DMS153 treated with DMSO at 0.1 percent for 48 hours (cell line): ENCODE measurements at regions not wholly inside any gene's neighbourhood (a gene's known extent, or its start where the extent isn't known, plus 50 kb on each side); places are given as distances from the start of the nearest gene placed in this dataset.

ENCODE experiments used
- DNase-seq: peaks from one replicate; lab custom pipeline; 2025; ENCODE audit not compliant: unreplicated experiment; lab: John Stamatoyannopoulos, UW

DNA sequence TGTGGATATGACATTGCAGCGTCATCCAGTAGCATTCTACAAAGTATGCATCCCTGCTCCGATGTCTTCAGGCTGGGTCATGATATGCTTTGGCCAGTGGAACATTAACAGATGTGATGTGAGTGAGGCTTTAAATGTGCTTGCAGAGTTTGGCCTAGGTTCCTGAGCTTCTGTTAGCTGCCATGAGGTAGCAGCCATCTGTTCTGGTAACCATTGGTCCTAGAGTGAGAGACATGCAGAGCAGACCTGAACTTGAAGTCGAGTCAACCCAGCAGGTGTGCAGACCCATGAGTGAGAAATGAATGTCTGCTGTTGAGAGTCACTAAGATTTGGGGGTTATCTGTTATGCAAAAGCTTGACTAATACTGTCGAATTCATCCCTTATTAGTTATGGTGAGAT is 73.8 kb upstream of the NABP1 start:
- DNase-seq, result no peak

DNA sequence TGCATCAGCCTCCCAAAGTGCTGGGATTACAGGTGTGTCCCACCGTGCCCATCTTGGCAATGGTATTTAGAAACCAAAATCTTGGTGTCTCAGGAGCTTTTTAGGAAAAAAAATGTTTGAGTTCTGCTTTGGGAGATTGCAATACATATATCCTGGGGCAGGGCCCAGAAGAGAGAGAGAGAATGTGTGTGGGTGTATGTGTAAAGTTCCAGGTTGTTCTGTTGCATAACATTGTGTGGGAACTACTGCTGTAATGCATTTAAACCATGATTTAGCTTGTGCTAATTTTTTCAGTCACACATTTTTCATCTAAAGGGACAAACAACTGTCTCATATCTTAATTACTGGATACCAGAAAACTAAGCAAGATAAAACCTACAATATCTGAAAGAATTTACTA is 70.8 kb upstream of the NABP1 start:
- DNase-seq, result no peak

DNA sequence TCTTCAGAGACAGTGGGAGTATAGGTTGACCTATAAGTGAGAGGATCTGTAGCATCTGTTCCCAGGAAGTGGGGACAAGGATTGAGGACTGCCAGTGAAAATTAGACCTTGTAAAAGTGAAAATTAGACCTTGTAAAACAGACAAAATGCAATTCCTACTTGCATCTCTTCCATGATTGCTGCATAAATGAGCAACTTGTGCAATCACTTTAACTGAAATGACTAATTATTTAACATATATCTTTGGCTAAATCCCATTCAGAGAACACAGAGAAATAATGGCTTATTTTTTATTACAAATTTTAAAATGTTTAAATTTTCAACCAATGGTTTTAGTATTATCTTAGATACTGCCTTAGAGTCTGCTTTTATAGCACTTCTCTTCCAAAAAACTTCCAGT is 67.2 kb upstream of the NABP1 start:
- no peak for DNase-seq

DNA sequence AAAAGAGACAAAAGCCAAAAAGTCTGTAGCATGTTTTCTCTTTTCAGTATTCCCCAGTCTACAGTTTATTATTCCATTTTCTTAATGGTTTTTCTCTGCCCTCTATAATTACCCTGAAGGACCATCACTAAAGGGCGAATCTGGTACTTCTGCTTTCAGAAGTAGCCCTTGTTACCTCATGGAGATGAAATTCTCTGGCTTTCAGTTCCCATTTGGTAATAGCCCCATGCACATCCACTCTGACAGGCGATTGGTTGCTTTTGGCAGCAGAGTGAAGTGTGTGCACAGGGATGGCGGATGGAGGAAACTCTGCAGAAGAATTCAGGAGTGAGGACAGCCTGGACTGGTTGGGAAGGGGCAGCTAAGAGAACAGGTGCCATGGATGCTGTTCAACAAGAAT is 66.3 kb upstream of the NABP1 start:
- DNase-seq, result no peak

DNA sequence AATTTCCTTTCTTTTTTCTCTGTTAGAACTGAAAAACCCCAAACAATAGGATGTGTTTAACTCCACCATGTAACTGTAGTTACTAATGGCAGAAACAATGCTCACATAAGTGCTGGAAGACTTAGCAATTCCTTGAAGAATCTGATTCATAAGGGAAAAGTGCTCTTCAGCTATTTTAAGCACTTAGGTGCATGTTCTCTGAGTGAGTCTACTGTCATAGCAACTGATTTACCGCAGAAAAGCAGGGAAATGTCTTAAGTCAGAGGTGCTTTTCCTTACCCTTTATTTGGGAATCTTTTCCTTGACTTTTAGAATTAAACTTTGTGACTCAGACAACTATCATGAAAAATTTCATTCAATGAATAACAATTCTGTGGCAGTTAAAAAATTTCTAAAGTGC is 65.4 kb upstream of the NABP1 start:
- DNase-seq, result no peak

DNA sequence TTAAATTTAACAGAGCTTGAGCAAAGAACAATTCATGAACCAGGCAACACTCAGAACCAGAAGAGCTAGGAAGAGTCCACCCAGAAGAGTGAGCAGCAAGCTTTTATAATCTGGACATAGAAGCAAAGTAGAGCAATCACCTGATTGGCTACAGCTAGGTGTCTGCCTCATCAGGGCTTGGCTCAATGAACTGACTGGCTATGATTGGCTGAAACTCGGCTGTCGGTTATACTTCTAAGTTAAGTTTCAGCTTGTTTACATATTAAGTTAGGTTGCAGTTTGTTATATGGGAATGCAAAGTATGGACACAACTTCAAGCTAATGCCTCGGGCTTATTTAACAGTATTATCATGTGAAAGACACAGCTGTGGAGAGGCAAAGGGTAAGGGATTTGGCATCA is 63.2 kb upstream of the NABP1 start:
- DNase-seq, result no peak

DNA sequence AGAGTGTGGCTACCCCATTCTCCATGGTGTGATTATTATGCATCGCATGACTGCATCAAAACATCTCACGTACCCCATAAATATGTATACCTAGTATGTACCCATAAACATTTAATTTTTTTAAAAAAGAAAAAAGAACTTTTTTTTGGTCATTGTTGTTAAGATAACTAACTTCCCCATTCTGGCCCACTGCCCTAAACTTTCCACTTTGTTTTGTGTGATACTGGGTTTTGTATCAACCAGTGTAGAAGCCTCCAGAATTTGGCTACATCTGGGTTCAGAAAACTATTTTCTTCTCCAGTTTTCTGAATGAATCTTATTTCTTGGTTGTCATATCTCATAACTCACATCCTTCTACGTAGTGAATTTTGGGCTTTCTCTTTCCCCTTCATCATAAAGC is 62.3 kb upstream of the NABP1 start:
- DNase-seq, result no peak

DNA sequence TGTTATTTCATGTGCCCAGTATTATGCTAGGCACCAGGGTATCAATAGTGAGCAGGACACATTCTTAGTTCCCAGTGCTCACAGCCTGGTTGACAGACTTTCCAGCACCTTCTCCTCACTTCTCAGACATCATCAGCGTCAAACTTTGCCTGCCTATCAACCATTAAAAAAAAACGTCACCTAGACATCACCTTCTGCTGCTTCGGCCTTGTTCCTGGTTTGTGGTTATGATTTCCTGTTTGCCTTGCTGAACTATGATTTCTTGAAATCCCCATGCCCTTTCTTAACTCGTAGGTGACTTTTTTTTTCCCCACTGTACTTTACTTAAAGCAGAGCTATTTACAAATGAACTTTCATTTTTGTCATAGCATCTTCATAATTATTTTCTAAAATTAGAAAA is 60.4 kb upstream of the NABP1 start:
- no peak for DNase-seq

DNA sequence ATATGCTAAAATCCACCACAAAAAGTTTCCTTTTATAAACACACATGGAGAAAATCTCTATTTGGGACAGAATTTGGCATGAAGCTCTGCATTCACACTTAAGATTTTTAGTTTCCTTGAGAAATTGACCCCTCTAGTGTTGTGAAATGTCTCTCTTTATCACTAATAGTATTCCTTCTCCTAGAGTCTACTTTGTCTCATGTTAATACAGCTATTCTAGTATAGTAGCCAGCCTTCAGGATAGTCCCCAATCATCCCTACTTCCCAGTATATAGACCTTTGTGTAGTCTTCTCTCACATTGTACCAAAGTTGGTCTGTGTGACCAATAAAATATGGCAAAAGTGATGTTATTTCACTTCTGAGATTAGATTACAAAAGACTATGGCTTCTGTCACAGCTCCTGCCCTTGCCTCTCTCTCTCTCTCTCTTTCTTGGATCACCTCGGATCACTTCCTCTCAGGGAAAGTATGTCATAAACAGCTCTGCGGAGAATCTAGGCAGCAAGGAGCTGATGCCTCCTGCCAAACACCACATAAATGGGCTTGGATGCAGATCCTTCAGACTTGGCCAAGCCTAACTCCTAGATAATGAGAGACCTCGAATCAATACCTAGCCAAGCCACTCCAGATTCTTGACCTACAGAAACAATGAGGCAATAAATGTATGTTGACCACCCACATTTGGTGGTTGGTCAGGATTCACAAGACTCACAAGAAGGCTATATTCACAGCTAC is 59.7 kb upstream of the NABP1 start:
- no peak for DNase-seq

DNA sequence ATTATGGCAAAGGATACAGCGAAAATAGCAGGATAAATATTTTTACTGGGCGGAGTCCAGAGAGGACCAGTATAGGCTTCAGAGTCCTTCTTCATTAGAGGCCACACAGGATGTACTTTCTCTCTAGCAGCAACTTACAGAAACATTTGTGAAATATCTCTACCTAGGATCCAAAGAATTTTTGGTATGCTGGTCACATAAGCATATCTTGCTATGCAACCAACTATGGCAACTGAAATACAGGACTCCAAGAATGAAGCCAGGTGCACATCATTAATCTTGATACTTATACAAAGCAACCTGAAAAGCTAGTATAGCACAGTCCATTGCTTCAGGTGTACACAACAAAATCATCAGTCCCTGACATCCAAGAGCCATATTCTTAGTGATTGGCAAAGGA is 59.1 kb upstream of the NABP1 start:
- no peak for DNase-seq

DNA sequence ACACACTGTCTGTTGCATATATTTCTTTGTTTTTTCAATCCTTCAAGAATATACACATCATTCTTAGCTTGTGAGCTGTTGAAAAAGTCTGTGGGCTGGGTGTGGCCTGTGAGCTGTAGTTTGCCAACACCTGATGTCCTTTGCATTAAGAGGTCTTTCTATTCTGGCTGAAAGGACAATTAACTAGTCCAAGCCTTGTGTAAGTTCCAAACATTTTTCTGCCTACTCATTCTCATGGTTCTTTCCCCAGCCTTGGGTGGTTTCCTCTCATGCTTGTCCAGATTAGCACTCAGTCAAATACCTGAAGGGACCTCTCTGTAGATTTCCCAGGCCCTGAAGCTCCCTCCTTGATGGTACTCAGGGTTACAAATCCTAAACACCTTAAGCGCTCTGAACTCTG is 57.8 kb upstream of the NABP1 start:
- DNase-seq, result no peak

DNA sequence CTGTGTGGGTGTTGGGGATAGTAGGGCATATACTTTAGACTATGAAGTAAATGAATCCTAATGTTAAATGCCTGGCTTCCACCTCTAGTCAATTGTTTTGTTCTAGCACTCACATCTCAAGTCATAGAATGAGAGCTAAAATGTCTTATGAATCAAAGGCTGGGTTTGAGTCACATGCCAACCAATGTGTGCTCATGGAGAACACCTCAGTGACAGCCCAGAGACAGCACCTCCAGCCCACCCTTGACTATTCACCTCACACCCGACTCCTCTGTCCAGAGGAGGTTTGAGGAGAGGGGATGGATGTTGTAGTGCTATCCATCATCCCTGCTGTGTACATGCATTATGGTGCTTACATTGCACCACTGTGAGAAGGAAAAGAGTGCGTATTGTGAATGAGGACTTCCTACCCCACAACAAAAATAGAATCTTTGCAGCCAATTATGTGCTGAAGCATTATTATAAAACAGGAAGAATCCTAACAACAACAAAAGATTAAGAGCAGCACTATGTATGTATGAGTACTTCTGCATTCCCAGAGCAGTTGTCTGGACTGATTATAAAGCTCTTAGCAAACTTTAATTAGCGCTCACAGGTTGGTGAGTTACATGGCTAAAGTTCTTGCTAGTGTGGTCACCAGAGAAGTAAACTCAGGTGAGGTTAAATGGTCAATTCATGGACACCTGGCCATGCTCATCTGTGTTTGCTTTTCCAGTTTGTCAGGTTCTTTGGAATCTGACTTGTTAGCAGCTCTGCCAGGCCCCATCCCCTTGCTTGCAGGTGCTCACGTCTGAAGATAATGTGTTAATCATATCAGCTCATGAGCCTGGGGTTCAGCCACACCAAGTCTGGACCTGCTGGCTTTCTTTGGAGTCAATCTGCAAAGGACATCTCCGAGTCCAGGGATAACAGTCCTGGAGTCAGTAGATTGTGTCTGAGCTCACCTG is 55.3 kb upstream of the NABP1 start:
- no peak for DNase-seq

DNA sequence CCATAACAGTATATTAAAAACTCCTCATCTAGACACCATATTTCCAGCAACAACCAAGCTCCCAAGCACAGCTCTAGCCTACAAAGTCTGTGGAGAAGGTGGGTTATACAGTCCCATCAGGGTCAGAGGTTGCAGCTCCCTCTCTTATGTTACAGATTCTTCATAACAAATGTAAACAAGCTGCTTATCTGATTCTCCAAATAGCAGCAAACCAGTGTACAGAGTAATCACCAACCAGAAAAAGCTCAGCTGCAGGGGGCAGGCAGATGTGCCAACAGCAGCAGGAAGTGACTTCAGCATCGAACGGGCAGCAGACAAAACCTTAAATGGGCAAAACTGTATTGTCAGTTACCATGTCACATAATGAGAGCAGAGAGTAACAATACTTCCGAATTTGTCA is 52.9 kb upstream of the NABP1 start:
- DNase-seq, result no peak

DNA sequence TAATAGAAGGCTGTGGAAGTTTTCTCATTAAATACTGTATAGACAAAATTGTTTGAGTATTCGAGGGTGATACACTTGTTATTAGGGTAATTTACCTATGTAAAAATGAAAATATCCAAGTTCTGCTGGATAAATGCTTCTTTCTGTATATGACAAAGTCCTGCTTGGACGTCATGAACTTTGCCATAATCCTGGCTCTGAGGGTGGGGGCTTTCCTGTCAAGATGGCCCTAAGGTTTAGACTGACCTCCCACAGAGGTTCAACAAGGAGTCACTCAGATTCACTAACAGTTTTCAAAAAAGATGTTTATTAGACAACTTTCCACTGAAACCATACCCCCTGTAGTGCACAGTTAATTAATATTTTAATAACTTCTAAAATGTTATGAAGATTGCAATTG is 52.5 kb upstream of the NABP1 start:
- DNase-seq, result no peak

DNA sequence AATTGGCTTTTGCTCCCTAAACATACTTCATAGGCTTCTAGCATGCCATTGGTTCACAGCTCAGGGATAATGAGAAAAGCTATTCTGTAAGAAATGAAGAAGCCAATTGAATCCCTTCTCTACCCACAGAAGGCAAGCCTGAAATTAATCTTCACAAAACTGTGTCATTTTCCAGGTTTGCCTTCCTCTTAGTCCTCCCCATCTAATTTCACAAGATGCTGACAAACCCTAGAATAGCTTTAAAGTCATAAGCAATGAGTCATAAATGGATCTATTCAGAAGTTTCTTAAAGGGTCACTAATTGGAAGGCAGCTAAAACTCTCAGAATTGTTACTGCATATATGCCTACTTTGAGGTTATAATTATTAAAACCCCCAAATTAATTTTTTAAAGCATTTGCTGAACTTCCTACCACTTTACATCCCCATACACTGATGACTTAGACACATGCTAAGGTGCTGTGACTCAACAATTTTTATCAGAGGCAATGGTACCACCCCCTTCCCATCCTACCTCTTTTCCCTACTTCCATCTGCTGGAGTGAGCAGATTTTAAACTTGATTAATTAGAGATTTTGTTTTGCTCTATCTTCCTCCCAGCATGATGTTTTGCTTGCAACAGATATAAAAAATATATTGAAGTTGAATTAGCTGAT is 51.3 kb upstream of the NABP1 start:
- DNase-seq, result no peak

DNA sequence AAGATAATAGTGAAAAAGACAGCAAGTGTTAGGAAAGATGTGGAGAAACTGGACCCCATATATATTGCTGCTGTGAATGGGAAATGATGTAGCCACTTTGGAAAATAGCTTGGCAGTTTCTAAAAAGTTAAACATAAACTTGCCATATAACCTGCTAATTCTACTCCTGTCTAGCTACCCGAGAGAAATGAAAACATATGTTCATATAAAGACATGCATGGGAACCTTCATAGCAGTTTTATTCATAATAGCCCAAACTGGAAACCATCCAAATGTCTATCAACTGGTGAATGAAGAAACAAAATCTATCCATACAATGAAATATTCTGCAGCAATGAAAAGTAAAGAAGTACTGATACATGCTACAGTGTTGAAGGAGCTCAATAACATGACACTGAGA is 50.4 kb upstream of the NABP1 start:
- no peak for DNase-seq
